ENCODE measurements at regions not wholly inside any gene's neighbourhood (a gene's known extent, or its start where the extent isn't known, plus 50 kb on each side); places are given as distances from the start of the nearest gene placed in this dataset.
"Not testable (repeated sequence)": the region's sequence is repeated elsewhere in the genome, so short reads cannot be mapped to it uniquely, and the experiment has no call there.

GRCh38 chr14:27847480-27847879 is 919.1 kb upstream of the FOXG1 start:
- not testable (repeated sequence) for DNase-seq

- DNase-seq = not testable (repeated sequence)
Observed at GRCh38 chr14:27849193-27849592, 917.4 kb upstream of the FOXG1 start.

GRCh38 chr14:27862684-27863083 is 903.9 kb upstream of the FOXG1 start:
- no peak for DNase-seq

GRCh38 chr14:27863166-27863565 is 903.4 kb upstream of the FOXG1 start:
- DNase-seq = no peak

- DNase-seq = no peak
Observed at GRCh38 chr14:27881063-27881462, 885.5 kb upstream of the FOXG1 start.

GRCh38 chr14:27881646-27882045 is 884.9 kb upstream of the FOXG1 start:
- DNase-seq = no peak

- DNase-seq = no peak
Observed at GRCh38 chr14:27886256-27886655, 880.3 kb upstream of the FOXG1 start.

- DNase-seq = no peak
Observed at GRCh38 chr14:27890259-27890658, 876.3 kb upstream of the FOXG1 start.

- not testable (repeated sequence) for DNase-seq
Observed at GRCh38 chr14:27908484-27908883, 858.1 kb upstream of the FOXG1 start.

- no peak for DNase-seq
Observed at GRCh38 chr14:27916326-27916725, 850.3 kb upstream of the FOXG1 start.

- no peak for DNase-seq
Observed at GRCh38 chr14:27917896-27918295, 848.7 kb upstream of the FOXG1 start.

GRCh38 chr14:27927519-27927918 is 839.1 kb upstream of the FOXG1 start:
- DNase-seq = no peak

GRCh38 chr14:27929797-27930347 is 836.7 kb upstream of the FOXG1 start:
- no peak for DNase-seq

GRCh38 chr14:27938392-27938791 is 828.2 kb upstream of the FOXG1 start:
- DNase-seq = no peak

GRCh38 chr14:27945512-27945911 is 821.1 kb upstream of the FOXG1 start:
- no peak for DNase-seq

GRCh38 chr14:27958757-27959156 is 807.8 kb upstream of the FOXG1 start:
- no peak for DNase-seq

- DNase-seq = no peak
Observed at GRCh38 chr14:27995691-27996090, 770.9 kb upstream of the FOXG1 start.

- DNase-seq = no peak
Observed at GRCh38 chr14:28001002-28001401, 765.6 kb upstream of the FOXG1 start.

GRCh38 chr14:28012629-28013415 is 753.8 kb upstream of the FOXG1 start:
- DNase-seq = no peak

- DNase-seq = no peak
Observed at GRCh38 chr14:28020112-28020511, 746.5 kb upstream of the FOXG1 start.

- no peak for DNase-seq
Observed at GRCh38 chr14:28023853-28024252, 742.7 kb upstream of the FOXG1 start.

GRCh38 chr14:28052251-28052650 is 714.3 kb upstream of the FOXG1 start:
- DNase-seq = no peak

- DNase-seq = no peak
Observed at GRCh38 chr14:28055008-28055407, 711.6 kb upstream of the FOXG1 start.

GRCh38 chr14:28057359-28058296 is 709.0 kb upstream of the FOXG1 start:
- DNase-seq = no peak
